ENCODE measurements at regions not wholly inside any gene's neighbourhood (a gene's known extent, or its start where the extent isn't known, plus 50 kb on each side); places are given as distances from the start of the nearest gene placed in this dataset.

DNA sequence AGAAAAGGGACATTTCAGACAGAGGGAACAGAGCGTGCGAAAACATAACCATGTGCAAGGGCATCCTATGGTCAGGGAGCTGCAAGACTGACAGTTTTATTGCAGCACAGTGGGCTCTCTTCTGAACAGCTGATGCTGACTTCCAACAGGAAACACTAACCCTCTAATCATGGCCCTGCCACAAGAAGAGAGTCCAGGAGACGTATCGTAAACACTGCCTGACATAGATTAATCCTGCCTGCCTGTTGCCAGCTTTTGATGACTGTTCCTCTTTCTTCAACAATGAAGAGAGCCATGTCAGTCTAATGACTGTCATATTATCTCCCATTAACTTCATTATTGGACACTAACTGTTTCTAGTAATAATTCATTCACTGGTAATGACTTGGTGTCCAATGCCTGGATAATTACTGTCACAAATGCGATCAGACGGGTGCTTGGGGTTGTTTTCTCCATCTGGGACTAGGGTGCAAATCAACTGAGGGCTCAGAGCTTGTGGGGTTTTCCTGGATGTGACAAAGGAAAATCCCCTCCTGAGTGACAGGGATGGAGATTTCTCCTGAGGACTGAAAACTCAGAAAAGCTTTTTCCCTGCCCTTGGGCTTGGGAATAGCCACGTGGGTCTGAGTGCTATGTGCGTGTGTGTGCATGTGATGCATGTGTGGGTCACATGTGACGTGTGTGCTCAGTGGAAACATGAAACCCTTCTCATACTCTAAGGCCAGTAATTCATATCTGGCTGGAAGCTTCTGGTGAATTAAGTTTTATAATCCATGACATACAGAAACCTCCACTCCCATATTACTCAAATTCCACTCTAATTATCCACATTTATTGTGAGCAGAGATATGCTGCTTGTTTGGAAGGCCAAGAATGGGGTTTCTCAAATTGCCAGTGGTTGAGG, 144.0 kb upstream of the PLXNA2 start:
- Histone ChIP-seq H3K4me3 (ENCODE audit: low read depth, low read length) (no peak overlapping the region), H3K9me3 (ENCODE audit: control insufficient read depth, insufficient read depth, low read depth, low read length) (no peaks in the 10 kb centered on the region), H3K4me1 (ENCODE audit: control insufficient read depth, insufficient read depth, low read length) (no peaks in the 10 kb centered on the region), H3K36me3 (ENCODE audit: control insufficient read depth in 2 of 2, insufficient read depth in 1 of 2, low read length in 2 of 2) (no peaks in the 10 kb centered on the region), H3K27ac (ENCODE audit: extremely low read depth, low read depth, low read length) (no peak overlapping the region)
- ChIA-PET CTCF (interaction anchor here (0.6 to 0.9 kb wide), 2 partner anchors 9 to 967 kb away, joined by 3 read pairs; no protein-coding TSS in a partner anchor), POLR2A (no interaction called here)
- no peak for TF ChIP-seq HOXA7 (CRISPR knock-in tag; IDR thresholded peaks at IDR 0.05; ENCODE audit: borderline replicate concordance)
- peak; percentile 6; the same call in 1 of the 2 replicates for TF ChIP-seq OSR2 (tag by site-specific recombination; IDR thresholded peaks at IDR 0.05)
- TF ChIP-seq, protein P1, sequence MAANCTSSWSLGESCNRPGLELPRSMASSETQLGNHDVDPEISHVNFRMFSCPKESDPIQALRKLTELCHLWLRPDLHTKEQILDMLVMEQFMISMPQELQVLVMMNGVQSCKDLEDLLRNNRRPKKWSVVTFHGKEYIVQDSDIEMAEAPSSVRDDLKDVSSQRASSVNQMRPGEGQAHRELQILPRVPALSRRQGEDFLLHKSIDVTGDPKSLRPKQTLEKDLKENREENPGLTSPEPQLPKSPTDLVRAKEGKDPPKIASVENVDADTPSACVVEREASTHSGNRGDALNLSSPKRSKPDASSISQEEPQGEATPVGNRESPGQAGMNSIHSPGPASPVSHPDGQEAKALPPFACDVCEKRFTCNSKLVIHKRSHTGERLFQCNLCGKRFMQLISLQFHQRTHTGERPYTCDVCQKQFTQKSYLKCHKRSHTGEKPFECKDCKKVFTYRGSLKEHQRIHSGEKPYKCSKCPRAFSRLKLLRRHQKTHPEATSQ (tag by site-specific recombination; IDR thresholded peaks at IDR 0.05), result no peak
- peak; percentile 44; the same call in 1 of the 2 replicates for TF ChIP-seq GLIS1 (tag by site-specific recombination; IDR thresholded peaks at IDR 0.05)
- no peak for TF ChIP-seq ZFP69B (tag by site-specific recombination; IDR thresholded peaks at IDR 0.05)
- peak; percentile 90 for TF ChIP-seq SP7 (tag by site-specific recombination; IDR thresholded peaks at IDR 0.05)
- TF ChIP-seq FEZF1 (tag by site-specific recombination; IDR thresholded peaks at IDR 0.05), result 0 out of 2 replicates have a peak, but pooled peaks have one; percentile 19
- peak; percentile 76; the same call in 1 of the 2 replicates for TF ChIP-seq TRIM28 (IDR thresholded peaks at IDR 0.05; ENCODE audit: borderline replicate concordance, low read length)
- no peak for TF ChIP-seq GLI2 (tag by site-specific recombination; IDR thresholded peaks at IDR 0.05; ENCODE audit: borderline replicate concordance, low read depth)
- TF ChIP-seq SCRT1 (tag by site-specific recombination; IDR thresholded peaks at IDR 0.05; ENCODE audit: borderline replicate concordance), result 0 out of 2 replicates have a peak, but pooled peaks have one; percentile 26
- TF ChIP-seq WT1 (tag by site-specific recombination; IDR thresholded peaks at IDR 0.05), result peak; percentile 82

- Histone ChIP-seq H3K9me3 (ENCODE audit: control insufficient read depth, insufficient read depth, low read depth, low read length) (no peaks in the 10 kb centered on the region), H3K27ac (ENCODE audit: extremely low read depth, low read depth, low read length) (no peak overlapping the region), H3K36me3 (ENCODE audit: control insufficient read depth in 2 of 2, insufficient read depth in 1 of 2, low read length in 2 of 2) (no peaks in the 10 kb centered on the region), H3K4me1 (ENCODE audit: control insufficient read depth, insufficient read depth, low read length) (no peaks in the 10 kb centered on the region), H3K4me3 (ENCODE audit: low read depth, low read length) (no peak overlapping the region)
- ChIA-PET CTCF (no interaction called here), POLR2A (no interaction called here)
- TF ChIP-seq, protein P2, sequence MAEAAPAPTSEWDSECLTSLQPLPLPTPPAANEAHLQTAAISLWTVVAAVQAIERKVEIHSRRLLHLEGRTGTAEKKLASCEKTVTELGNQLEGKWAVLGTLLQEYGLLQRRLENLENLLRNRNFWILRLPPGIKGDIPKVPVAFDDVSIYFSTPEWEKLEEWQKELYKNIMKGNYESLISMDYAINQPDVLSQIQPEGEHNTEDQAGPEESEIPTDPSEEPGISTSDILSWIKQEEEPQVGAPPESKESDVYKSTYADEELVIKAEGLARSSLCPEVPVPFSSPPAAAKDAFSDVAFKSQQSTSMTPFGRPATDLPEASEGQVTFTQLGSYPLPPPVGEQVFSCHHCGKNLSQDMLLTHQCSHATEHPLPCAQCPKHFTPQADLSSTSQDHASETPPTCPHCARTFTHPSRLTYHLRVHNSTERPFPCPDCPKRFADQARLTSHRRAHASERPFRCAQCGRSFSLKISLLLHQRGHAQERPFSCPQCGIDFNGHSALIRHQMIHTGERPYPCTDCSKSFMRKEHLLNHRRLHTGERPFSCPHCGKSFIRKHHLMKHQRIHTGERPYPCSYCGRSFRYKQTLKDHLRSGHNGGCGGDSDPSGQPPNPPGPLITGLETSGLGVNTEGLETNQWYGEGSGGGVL (tag by site-specific recombination; IDR thresholded peaks at IDR 0.05), result no peak
- no peak for TF ChIP-seq ZNF658 (tag by site-specific recombination; IDR thresholded peaks at IDR 0.05)
- no peak for TF ChIP-seq ZNF510 (tag by site-specific recombination; IDR thresholded peaks at IDR 0.05; ENCODE audit: insufficient replicate concordance)
- TF ChIP-seq SCRT2 (tag by site-specific recombination; IDR thresholded peaks at IDR 0.05), result no peak
- TF ChIP-seq TRIM28 (IDR thresholded peaks at IDR 0.05; ENCODE audit: borderline replicate concordance, low read length), result no peak
- TF ChIP-seq WT1 (tag by site-specific recombination; IDR thresholded peaks at IDR 0.05), result no peak
- TF ChIP-seq, protein P3, sequence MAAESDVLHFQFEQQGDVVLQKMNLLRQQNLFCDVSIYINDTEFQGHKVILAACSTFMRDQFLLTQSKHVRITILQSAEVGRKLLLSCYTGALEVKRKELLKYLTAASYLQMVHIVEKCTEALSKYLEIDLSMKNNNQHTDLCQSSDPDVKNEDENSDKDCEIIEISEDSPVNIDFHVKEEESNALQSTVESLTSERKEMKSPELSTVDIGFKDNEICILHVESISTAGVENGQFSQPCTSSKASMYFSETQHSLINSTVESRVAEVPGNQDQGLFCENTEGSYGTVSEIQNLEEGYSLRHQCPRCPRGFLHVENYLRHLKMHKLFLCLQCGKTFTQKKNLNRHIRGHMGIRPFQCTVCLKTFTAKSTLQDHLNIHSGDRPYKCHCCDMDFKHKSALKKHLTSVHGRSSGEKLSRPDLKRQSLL (tag by site-specific recombination; IDR thresholded peaks at IDR 0.05), result no peak
- TF ChIP-seq ZNF23 (tag by site-specific recombination; IDR thresholded peaks at IDR 0.05; ENCODE audit: borderline replicate concordance), result no peak
- no peak for TF ChIP-seq ZNF560 (tag by site-specific recombination; IDR thresholded peaks at IDR 0.05; ENCODE audit: borderline replicate concordance)
- TF ChIP-seq OVOL3 (tag by site-specific recombination; IDR thresholded peaks at IDR 0.05), result no peak
- TF ChIP-seq PRDM6 (tag by site-specific recombination; IDR thresholded peaks at IDR 0.05), result no peak
- TF ChIP-seq ZNF223 (tag by site-specific recombination; IDR thresholded peaks at IDR 0.05), result no peak
These were observed 149.2 kb upstream of the PLXNA2 start for GRCh38 chr1:208393416-208393815.
